DMS153 (cell line): ENCODE measurements at regions not wholly inside any gene's neighbourhood (a gene's known extent, or its start where the extent isn't known, plus 50 kb on each side); places are given as distances from the start of the nearest gene placed in this dataset.
"Not testable (repeated sequence)": the region's sequence is repeated elsewhere in the genome, so short reads cannot be mapped to it uniquely, and the experiment has no call there.

Experiments used
- DNase-seq: peaks from one replicate; lab custom pipeline; 2025; lab: John Stamatoyannopoulos, UW

DNA sequence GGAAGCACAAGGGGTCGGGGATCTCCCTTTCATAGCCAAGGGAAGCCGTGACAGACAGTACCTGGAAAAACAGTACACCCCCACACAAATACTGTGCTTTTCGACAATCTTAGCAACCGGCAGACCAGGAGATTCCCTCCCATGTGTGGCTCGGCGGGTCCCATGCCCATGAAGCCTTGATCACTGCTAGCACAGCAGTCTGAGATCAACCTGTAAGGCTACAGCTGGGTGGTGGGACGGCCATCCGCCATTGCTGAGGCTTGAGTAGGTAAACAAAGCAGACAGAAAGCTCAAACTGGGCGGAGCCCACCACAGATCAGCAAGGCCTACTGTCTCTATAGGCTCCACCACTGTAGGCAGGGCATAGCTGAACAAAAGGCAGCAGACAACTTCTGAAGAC lies 180.2 kb upstream of the SOX6 start:
- DNase-seq, result no peak

DNA sequence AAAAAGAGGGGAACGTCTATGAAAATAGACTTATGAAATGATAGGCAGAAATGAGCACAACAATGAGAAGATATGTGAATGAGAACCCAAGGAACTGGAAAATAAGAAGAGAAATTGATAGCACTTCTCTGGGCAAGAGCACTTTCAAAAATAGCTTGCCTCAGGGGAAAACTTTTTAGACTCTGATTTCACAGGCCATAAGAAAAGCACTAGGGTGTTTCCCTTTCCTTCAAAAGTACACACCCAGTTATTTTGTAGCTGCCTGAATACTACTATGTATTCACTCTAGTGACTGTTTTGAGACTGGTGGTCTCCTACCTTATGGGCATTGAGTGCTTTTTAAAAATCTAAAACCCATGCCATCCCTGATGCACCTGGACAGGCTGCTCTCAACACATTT lies 172.3 kb upstream of the SOX6 start:
- no peak for DNase-seq

DNA sequence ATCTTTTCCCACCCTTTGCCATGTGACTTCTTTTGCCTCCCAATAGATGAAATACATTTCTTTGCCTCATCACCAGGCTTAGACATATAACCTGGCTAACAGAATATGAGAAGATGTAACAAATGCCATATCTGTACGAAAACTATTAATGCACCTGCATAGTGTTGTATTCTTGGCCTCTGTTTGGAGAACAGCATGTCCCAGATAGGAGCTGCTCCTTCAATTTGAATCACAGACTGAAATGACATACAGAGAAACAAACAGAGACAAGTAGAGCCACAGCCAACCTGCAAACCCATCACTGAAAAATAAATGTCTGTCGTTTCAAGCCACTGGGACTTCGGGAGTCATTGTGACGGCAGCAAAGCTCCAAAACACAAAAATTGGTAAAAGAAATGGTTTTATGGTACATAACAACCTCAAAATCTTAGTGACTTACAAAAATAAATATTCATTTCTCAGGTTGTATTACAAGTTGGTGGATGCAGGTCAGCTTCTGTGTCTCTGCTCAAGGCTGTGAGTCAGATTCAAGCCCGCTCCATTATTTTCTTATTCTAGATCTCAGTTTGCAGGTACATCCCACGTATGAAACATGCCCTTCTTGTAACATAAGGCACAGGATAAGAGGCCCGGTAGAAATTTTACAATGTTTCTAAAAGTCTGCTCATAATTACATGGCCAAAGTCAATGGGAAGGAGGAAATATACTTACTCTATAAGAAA lies 171.3 kb upstream of the SOX6 start:
- no peak for DNase-seq

DNA sequence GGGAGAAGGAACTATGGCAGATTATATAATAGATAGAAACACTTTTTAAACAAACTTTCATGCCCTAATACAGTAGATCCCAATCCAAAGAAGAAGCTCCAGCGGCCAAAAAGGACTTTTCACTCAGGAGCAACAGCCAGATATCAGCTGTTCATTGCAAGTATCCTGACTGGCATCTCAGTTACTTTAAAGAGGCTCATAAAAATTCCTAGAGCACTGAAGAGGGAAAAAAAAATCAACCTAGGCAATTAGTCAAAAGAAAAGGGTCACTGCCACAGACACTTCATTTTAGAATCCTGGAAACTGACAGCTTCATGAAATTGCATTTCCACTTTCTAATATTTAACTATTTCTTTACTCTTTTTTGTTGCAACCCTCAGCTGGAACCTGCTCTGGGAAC lies 170.6 kb upstream of the SOX6 start:
- DNase-seq, result no peak

DNA sequence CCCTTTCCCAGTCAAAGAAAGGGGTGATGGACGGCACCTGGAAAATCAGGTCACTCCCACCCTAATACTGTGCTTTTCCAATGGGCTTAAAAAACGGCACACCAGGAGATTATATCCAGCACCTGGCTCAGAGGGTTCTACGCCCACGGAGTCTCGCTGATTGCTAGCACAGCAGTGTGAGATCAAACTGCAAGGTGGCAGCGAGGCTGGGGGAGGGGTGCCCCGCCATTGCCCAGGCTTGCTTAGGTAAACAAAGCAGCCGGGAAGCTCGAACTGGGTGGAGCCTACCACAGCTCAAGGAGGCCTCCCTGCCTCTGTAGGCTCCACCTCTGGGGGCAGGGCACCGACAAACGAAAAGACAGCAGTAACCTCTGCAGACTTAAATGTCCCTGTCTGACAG lies 164.4 kb upstream of the SOX6 start:
- DNase-seq, result not testable (repeated sequence)

DNA sequence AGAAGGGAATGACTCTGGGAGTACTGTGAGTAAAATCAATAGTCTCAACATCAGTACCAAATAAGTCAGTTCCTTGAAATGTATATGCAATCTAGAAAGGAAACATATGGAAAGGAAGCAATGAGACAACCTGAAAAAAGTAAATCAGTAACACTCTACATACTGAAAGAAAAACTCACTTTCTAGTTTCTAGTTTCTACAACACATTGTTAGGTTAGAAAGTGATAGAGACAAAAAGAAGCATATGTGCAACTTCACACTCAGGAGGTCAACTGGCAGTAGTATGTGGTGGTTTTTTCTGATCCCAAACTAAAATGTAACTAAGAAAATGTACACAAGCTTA lies 156.5 kb upstream of the SOX6 start:
- DNase-seq, result no peak

DNA sequence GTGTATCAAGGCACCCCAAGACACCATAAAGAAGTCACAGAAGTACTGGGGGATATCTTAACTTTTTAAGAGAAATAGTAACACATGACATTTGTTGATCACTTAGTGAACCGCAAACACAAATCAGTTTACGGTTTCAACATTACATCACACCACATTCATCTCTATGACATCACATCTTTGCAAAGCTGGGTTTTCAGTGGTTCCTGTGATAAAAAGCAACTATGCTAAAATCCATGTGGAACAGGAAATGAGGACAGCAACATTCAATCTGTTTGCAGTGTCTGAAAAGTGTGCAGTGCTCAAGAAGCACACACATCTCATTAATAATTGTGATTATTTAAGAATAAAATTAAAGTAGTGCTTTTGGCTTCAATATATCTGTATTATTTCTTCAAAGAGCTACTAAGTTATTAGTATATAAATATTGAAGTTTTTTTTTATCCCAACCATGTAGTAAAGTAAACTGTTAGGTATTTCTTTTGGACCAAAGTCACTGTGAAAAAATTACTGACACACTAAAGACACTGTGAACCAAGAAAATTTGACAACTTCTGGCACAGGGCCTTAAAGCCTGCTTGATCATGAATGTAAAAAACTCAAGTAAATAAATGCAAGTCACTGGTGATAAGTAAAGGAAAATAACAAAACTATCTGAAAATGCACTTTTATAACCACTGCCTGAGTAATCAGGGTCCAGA lies 156.0 kb upstream of the SOX6 start:
- no peak for DNase-seq

DNA sequence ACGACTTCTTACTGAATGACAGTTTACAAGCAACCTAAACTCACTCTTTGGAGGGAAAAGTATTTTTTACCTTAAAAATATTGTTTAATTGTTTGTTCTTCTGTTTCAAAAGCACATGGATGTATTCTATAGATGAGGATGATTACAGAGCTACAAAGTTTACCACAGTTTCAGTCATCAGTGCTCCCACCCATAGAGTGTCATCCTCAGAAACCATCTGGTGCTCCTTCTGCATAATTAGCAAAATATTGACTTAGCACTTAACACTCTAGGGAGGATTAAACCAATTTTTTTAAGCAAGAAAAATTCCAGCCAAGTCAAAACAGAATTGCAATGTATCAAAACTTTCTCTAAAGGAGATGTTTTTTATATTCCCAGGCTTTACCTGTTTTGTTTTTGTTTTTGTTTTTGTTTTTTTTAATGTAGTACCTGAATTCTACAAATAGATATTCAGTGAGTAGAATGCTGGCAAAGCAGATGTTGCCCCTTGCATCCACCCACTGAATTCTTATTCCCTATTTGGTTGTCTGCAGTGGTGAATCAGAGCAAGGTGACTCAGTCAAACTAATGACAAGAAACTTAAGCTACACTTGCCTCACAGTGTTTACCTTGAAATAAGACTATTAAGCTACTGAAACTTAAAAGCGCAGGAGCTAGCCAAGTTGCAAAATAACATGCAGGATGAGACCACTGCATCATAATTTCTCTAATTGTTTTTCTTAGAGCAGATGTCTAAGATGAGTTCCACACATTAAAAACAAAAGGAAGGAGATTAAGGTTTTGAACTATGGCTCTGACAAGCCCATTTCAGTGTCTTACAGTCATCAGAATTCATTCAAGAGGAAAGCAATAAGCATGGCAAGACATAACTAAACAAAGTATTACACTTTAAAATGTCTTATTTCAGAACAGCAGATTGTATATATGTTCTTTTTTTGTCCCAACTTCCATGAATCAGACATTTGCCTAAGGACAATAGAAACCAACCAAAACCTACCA lies 155.1 kb upstream of the SOX6 start:
- no peak for DNase-seq

DNA sequence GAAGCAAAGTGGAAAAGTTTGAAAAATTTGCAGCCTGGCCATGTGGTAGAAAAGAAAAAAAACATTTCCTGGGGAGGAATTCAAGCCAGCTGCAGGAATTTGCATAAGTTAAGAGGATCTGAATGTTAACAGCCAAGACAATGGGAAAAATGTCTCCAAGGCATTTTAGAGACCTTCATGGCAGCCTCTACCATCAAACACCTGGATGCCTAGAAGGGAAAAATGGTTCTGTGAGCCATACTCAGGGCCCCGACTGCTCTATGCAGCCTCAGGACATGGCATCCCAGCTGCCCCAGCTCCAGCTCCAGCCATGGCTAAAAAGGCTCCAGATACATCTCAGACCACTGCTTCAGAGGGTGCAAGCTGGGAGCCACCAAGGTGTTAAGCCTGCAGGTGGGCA lies 149.1 kb upstream of the SOX6 start:
- no peak for DNase-seq

DNA sequence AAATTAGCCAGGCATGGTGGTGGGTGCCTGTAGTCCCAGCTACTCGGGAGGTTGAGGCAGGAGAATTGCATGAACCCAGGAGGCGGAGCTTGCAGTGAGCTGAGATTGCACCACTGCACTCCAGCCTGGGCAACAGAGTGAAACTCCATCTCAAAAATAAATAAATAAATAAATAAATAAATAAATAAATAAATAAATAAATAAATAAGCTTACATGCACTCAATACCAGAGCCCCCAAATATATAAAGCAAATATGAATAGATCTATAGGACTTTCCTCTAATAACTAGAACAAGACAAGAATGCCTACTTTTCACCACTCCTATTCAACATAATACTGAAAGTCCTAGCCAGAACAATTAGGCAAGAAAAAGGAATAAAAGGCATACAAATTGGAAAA lies 147.5 kb upstream of the SOX6 start:
- not testable (repeated sequence) for DNase-seq

DNA sequence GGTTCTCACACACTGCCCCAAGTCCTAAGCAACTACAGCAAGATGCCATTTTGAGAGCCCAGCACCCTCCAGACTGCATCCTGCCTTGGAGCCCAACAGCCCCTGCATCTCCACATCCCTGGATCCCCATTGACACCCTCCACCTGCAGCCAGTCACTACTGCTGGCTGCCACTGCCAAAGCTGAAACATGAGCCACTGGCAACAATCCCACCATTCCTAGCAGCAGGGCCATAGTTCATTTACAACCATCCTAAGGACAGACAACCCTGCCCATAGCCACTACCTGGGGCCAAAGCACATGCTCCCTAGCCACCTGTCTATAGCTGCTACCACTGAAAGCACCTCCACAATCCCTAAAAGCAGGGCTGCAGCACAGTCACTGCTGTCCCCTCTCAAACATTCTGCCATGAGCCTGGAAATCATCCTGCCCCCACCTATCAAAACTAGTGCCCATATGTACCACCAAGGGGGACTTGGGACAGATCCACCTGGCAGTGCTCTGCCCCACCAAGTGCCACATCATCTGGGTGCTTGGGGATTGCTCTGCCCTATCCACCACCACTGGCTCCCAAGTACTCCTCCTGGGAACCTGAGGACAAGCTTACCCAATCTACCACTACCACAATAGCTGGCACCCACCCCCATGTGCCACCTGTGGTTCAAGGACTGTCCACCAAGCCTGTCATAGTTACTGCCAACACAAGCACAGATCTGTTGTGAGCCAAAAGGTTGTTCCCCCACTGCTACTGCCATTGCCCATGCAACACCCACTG lies 138.8 kb upstream of the SOX6 start:
- DNase-seq, result no peak

DNA sequence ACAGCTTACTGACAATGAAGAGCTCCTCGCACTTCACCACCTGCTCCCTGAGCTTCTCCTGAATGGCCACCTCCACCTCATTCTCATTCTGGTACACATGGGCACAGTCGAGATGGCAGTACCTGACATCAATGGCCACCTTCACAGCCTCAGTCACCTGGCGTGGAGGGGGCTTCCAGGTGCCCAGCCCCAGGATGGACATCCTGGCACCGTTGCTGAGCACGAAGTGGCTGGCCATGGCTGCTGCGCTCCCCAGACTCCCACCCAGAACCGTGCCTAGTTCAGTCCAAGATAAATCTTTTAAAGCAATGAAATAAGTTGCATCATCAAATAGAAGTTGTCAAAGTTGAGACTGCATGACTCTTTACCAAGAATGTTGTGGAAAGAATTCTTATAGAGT lies 128.1 kb upstream of the SOX6 start:
- DNase-seq, result no peak

DNA sequence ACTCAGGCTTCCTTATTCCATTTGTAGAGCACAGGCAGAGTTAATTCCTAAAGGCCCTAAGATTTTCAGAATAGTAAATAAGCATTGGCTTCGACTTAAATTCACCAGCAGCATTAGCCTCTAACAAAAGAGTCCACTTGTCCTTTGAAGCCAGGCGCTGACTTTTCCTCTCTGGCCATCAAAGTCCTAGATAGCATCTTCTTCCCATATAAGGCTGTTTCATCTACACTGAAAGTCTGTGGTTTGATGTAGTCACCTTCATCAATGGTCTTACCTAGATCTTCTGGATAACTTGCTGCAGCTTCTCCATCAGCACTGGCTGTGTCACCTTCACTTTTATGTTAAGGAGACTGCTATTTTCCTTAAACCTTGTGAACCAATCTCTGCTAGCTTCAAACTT lies 118.3 kb upstream of the SOX6 start:
- DNase-seq, result no peak

DNA sequence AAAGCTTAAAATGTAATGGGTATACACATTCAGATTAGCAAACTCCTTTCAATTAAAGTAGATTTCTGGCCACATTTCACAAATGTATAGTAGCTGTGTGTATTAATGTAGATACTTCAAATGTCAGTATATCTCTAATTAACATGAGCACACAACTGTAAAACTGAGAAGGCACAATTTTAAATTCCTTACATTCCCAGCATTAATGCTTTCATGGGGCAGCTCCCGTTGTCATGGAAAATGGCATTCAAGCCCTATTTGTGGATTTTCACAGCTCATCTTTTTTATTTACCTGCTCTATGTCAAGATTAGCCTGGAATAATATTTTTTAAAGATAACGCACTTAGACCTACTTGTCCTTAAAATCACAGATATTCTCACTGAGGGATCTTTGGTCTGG lies 113.6 kb upstream of the SOX6 start:
- no peak for DNase-seq

DNA sequence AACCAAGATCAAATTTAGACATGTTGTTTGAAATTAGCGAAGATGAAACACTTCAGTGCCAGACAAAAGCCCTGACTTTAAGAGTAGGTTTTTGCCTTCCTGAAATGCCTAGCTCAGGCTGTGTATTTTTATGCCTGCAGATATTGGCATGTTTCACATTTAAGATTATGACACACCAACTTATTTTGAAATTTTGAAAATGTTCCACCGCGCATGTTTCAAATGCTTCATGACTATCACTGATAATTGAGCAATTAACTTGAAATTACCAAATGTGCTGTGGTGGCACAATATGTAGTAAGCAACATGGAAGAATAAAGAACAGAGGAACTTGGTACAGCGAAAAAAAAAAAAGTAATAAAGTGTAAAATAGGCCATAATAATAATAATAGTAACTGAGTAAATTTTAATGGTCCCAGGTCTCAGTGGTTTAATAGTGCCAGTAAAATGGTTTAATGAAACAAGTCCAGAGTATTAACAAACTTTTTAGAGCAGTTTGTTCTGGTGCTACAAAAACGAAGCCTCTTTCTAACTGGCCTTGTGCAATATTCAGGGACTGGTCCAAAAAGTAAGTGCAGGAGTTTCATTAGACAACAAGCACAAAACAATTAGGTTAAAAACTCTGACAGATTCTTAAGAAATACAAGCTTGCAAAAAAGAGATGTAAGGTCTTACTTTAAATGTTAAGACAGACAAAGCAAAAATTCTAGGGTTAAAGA lies 112.5 kb upstream of the SOX6 start:
- DNase-seq, result no peak

DNA sequence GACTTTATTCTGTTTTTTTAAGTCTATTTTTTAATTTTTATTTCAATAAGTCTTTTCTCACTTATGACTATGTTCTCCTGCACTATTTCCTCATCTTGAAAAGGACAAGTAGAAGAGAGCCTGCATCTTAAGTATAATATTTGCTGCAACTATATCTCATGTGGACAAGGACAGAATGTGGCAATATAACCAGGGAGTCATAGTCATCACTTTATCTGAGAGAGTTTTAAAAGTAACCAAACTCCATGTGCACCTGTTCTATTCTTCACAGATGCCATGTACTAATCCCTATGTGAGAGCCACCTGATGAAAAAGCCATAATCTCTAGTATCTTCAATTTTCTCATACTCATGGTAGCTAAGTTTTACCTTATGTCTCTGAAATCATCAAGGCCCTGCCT lies 104.2 kb upstream of the SOX6 start:
- DNase-seq, result no peak

DNA sequence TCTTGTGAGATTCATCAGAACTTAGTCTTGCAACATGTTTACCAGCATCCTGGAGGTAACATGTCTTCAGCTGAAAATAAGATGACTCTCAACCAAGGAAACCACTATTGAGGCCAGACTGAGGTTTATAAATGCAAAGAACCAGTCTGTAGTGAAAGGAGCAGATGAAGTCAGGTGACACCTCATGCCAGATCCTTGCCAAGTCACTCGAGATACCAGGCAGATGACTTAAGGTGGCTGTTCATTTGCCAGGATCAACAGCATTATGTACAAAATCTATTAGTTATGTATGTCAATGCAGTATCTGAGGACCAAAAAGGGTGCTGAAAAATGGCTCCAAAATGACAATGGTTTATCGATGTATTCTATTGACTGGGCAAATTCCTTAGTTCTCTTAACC lies 100.0 kb upstream of the SOX6 start:
- DNase-seq, result no peak

DNA sequence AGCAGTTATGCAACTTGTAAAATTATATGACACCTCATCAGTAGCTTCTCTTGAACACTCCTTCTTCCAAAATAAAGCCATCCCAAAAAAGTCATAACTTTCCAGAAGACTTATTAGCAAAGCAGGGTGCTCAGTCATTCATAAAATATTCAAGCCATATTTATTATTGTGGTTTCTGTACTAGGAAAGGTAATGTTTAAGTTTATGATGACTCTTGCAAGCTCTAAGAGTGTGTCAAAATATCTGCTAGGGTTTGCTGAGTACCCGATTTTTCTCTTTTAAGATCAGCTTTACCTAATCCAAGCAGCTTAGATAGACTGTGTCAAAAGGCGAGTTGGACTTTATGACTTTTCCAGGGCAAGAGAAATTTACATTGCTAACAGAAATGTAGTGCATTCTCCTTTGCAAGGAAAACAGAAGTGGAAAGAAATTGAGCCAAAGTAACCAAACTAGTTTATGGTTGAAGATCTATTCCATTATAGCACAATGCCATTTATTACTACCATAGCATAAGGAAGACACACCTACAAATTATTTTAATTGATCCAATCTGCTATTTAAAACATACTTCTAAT lies 98.0 kb upstream of the SOX6 start:
- no peak for DNase-seq

DNA sequence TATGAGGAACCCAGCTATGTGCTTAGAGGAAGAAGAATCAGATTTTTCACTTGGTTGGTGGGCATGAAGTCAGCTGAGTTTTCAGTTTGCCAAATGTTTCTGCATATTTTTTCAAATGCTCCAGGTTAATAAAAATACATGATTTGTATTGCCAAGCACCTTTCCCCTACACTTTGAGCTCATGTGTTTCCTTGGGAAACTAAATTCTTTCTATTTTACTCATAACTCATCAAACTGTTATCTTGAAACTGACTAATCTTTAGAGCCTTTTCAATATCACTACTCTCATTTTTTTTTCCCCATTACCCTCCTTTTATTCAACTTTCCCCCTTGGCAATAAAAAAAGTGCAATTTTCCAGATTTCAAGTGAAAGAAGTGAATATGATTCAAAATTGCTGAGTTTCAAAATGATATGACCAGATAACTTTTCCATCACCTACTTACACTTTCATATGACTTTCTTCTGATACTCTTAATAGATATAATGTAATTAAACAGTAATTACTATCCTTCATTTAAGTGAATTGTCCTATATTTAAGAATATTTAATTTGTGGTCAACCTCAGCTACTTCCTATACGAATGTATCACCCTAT lies 91.9 kb upstream of the SOX6 start:
- no peak for DNase-seq

DNA sequence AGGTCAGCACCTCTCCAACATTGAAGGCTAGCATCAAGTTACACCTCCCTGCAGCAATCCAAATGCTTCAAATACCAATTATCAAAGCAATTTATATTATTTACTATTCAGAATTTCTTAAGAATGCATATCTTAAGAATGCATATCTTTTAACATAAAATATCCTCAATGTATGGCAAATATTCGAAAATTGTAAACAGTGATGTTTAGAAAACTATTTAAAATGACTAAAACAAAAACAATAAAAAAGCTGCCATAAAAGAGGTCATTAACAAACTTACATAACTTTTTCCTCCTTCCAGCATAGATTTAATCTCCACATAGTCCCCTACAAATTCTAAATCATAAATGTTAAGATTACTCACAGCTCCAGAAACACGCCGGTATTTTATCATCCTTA lies 85.1 kb upstream of the SOX6 start:
- DNase-seq, result no peak

DNA sequence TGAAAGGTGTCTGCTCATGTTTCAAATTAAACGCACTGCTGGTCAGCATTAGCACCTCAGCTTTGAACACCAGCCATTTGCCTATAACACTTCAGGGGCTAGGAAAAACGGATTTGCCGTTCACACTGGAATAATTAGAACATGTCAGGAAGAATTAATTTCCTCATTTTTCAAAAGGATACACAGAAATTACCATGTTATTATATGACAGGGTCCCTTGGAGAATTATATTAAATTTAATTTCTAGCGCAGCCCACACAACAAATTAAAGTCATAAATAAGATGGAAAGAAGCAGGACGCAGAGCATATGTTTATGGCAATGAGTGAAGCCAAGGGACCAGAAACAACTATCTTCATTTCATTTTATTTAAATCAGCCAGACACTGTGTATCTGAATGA lies 83.8 kb upstream of the SOX6 start:
- no peak for DNase-seq
